ENCODE measurements at regions not wholly inside any gene's neighbourhood (a gene's known extent, or its start where the extent isn't known, plus 50 kb on each side); places are given as distances from the start of the nearest gene placed in this dataset.

DNA sequence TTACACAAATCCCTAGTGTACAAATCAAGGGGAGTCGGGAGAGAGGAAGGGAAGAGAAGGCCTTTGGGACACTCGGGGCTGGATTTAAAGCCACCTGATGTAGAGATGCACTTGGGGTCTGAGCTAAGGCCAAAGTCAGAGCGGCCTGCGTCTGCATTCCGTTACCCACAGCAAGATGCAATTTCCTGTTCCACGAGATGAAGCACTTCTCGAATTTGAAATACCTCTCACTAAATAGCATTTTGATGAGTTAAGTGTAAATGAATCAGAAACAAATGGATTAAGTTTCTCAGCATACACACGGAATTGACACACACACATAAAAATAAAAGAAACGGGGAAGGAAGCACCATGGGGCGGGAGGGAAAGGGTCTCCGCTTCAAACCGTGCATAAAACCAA lies 386.0 kb downstream of the SOX9 start:
- ChIA-PET CTCF (no interaction called here), POLR2A (no interaction called here)
- intact Hi-C loops (cut with micrococcal nuclease), result no loop called here
- ATAC-seq (no peak), DNase-seq (no peak)
- H3K27ac Mint-ChIP-seq, result no peak overlapping the region
- H3K4me3 Mint-ChIP-seq, result no peak overlapping the region
- H3K36me3 Mint-ChIP-seq (ENCODE audit: low read depth), result no peaks in the 10 kb centered on the region
- H3K9me3 Mint-ChIP-seq, result no peaks in the 10 kb centered on the region
- TF ChIP-seq CTCF (IDR thresholded peaks at IDR 0.05), result no peak
- no peaks in the 10 kb centered on the region for H3K4me1 Mint-ChIP-seq (ENCODE audit: low read depth)
- H3K27me3 Mint-ChIP-seq, result peaks cover 6% of the 10 kb centered on the region

GRCh38 chr17:72507370-72507769 lies 386.6 kb downstream of the SOX9 start:
- no peak for TF ChIP-seq CTCF (IDR thresholded peaks at IDR 0.05)
- no peaks in the 10 kb centered on the region for H3K4me1 Mint-ChIP-seq (ENCODE audit: low read depth)
- no peak overlapping the region for H3K27ac Mint-ChIP-seq
- intact Hi-C loops (cut with micrococcal nuclease), result no loop called here
- no peak for ATAC-seq
- ChIA-PET POLR2A (no interaction called here), CTCF (no interaction called here)
- H3K4me3 Mint-ChIP-seq, result no peak overlapping the region
- no peak for DNase-seq
- no peaks in the 10 kb centered on the region for H3K36me3 Mint-ChIP-seq (ENCODE audit: low read depth)
- no peaks in the 10 kb centered on the region for H3K9me3 Mint-ChIP-seq
- H3K27me3 Mint-ChIP-seq, result peaks cover 6% of the 10 kb centered on the region

- no peak overlapping the region for H3K4me3 Mint-ChIP-seq
- no peak for DNase-seq
- intact Hi-C loops (cut with micrococcal nuclease), result no loop called here
- no peak overlapping the region for H3K27ac Mint-ChIP-seq
- no peaks in the 10 kb centered on the region for H3K36me3 Mint-ChIP-seq (ENCODE audit: low read depth)
- H3K4me1 Mint-ChIP-seq (ENCODE audit: low read depth), result no peaks in the 10 kb centered on the region
- TF ChIP-seq CTCF (IDR thresholded peaks at IDR 0.05), result no peak
- no peak for ATAC-seq
- CTCF ChIA-PET, result no interaction called here
- POLR2A ChIA-PET, result interaction anchor here (0.6 kb wide), 1 partner anchor 679 kb away, joined by 3 read pairs; no protein-coding TSS in a partner anchor
- peaks cover 2% of the 10 kb centered on the region for H3K27me3 Mint-ChIP-seq
- no peaks in the 10 kb centered on the region for H3K9me3 Mint-ChIP-seq
Measured at GRCh38 chr17:72510351-72511016, 389.7 kb downstream of the SOX9 start.

DNA sequence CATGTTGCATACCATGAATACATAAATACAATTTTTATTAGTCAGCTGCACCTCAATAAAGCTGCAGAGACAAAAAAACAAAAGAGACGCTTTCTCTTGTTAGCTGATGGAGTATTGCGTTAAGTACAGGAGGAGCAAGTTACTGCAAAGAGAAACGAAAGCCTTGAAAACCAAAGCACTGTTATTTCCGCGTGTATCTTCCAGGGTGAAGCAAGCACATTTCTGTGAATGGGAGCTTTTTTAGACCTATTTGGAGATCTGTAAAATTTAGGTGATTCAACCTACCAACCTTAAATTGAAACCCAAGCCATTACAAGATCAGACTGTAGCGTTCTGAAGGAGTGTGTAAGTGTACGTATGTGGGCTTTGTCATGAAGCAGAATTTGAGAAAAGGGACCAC lies 390.4 kb downstream of the SOX9 start:
- intact Hi-C loops (cut with micrococcal nuclease), result no loop called here
- ATAC-seq, result no peak
- DNase-seq, result no peak
- Mint-ChIP-seq H3K4me3 (no peak overlapping the region), H3K27me3 (peaks cover 6% of the 10 kb centered on the region), H3K36me3 (ENCODE audit: low read depth) (no peaks in the 10 kb centered on the region), H3K4me1 (ENCODE audit: low read depth) (no peaks in the 10 kb centered on the region), H3K9me3 (no peaks in the 10 kb centered on the region), H3K27ac (no peak overlapping the region)
- TF ChIP-seq CTCF (IDR thresholded peaks at IDR 0.05), result no peak
- ChIA-PET POLR2A (interaction anchor here (0.6 kb wide), 1 partner anchor 679 kb away, joined by 3 read pairs; no protein-coding TSS in a partner anchor), CTCF (no interaction called here)

- no peak overlapping the region for H3K4me3 Mint-ChIP-seq
- intact Hi-C loops (cut with micrococcal nuclease), result no loop called here
- no peaks in the 10 kb centered on the region for H3K36me3 Mint-ChIP-seq (ENCODE audit: low read depth)
- peaks cover 6% of the 10 kb centered on the region for H3K27me3 Mint-ChIP-seq
- H3K9me3 Mint-ChIP-seq, result no peaks in the 10 kb centered on the region
- TF ChIP-seq CTCF (IDR thresholded peaks at IDR 0.05), result no peak
- ChIA-PET POLR2A (no interaction called here), CTCF (no interaction called here)
- no peak for DNase-seq
- no peaks in the 10 kb centered on the region for H3K4me1 Mint-ChIP-seq (ENCODE audit: low read depth)
- no peak for ATAC-seq
- H3K27ac Mint-ChIP-seq, result no peak overlapping the region
Measured at GRCh38 chr17:72511874-72512273, 391.1 kb downstream of the SOX9 start.

Measured in activated CD8-positive, alpha-beta T cell treated with anti-CD3 and anti-CD28 coated beads for 36 hours (primary cell).